HG02970 (cell line): ENCODE measurements at regions not wholly inside any gene's neighbourhood (a gene's known extent, or its start where the extent isn't known, plus 50 kb on each side); places are given as distances from the start of the nearest gene placed in this dataset.
"Not testable (repeated sequence)": the region's sequence is repeated elsewhere in the genome, so short reads cannot be mapped to it uniquely, and the experiment has no call there.

ENCODE experiments used
- ATAC-seq: cut with Tn5 transposase; IDR thresholded peaks from one replicate; pipeline ENCODE4 v1.9.1; 2021; ENCODE audit warnings: mild to moderate bottlenecking, moderate library complexity, moderate number of reproducible peaks; ENCODE audit not compliant: unreplicated experiment, low FRiP score

GRCh38 chr4:115973768-115974167 lies 860.3 kb upstream of the NDST4 start:
- ATAC-seq = no peak

- no peak for ATAC-seq
Observed at GRCh38 chr4:115972967-115973366, 859.5 kb upstream of the NDST4 start.

GRCh38 chr4:115970859-115971258 lies 857.4 kb upstream of the NDST4 start:
- ATAC-seq = no peak

- ATAC-seq = no peak
Observed at GRCh38 chr4:115969756-115970155, 856.3 kb upstream of the NDST4 start.

GRCh38 chr4:115965588-115965987 lies 852.2 kb upstream of the NDST4 start:
- no peak for ATAC-seq

- ATAC-seq = not testable (repeated sequence)
Observed at GRCh38 chr4:115956054-115956796, 842.8 kb upstream of the NDST4 start.

- no peak for ATAC-seq
Observed at GRCh38 chr4:115950806-115951205, 837.4 kb upstream of the NDST4 start.

- ATAC-seq = peak; percentile 82
Observed at GRCh38 chr4:115949974-115950743, 836.7 kb upstream of the NDST4 start.

- ATAC-seq = no peak
Observed at GRCh38 chr4:115945026-115945425, 831.6 kb upstream of the NDST4 start.

GRCh38 chr4:115944146-115944905 lies 830.9 kb upstream of the NDST4 start:
- no peak for ATAC-seq

- ATAC-seq = no peak
Observed at GRCh38 chr4:115938764-115939443, 825.5 kb upstream of the NDST4 start.

GRCh38 chr4:115929373-115929772 lies 816.0 kb upstream of the NDST4 start:
- ATAC-seq = no peak

- ATAC-seq = no peak
Observed at GRCh38 chr4:115927382-115927781, 814.0 kb upstream of the NDST4 start.

GRCh38 chr4:115923152-115923551 lies 809.7 kb upstream of the NDST4 start:
- no peak for ATAC-seq

- no peak for ATAC-seq
Observed at GRCh38 chr4:115920637-115921036, 807.2 kb upstream of the NDST4 start.

- no peak for ATAC-seq
Observed at GRCh38 chr4:115918149-115918548, 804.7 kb upstream of the NDST4 start.

- no peak for ATAC-seq
Observed at GRCh38 chr4:115906428-115906827, 793.0 kb upstream of the NDST4 start.

- no peak for ATAC-seq
Observed at GRCh38 chr4:115883847-115884246, 770.4 kb upstream of the NDST4 start.

- ATAC-seq = no peak
Observed at GRCh38 chr4:115883231-115883630, 769.8 kb upstream of the NDST4 start.

GRCh38 chr4:115873048-115873447 lies 759.6 kb upstream of the NDST4 start:
- ATAC-seq = no peak

- no peak for ATAC-seq
Observed at GRCh38 chr4:115871596-115871995, 758.2 kb upstream of the NDST4 start.
